ENCODE measurements at regions not wholly inside any gene's neighbourhood (a gene's known extent, or its start where the extent isn't known, plus 50 kb on each side); places are given as distances from the start of the nearest gene placed in this dataset.

DNA sequence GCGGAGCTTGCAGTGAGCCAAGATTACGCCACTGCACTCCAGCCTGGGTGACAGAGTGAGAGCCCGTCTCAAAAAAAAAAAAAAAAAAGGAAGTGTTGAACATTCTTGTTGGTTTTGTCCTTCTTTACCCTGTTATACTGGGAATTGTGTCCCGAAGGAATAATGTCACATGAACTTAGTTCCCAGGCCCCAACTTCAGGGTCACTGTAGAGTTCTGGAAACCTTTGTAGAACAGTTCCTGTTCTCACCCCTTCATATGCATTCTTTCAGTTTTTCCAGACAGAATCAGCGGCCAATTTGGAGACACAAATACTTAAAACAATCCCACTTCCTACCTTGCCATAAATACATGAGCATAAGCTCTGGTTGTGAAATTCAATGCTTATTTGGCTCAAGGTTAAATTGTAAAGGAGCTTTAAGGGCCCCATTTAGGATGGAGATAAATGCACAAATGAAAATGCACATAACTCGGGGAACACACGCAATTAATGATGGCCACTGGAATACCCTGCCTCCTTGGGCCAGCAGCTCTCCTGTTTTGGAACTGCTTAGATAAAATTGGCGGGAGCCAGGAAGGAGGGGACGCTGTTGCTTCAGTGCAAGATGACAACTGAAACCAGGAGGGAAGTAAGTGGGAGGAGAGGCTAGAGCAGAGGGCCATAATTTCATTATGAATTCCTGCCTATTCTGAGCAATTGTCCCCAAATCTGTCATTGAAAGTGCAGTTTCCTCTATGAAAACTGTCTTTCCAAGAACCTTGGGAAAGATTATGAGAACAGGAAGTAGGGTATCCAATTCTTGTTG lies 153.7 kb downstream of the FGF1 start:
- no peaks in the 10 kb centered on the region for H3K4me1 ChIP-seq
- no peak overlapping the region for H3K4me3 ChIP-seq
- H3K27ac ChIP-seq: no peak overlapping the region
- H3K36me3 ChIP-seq: no peaks in the 10 kb centered on the region
- H3K27me3 ChIP-seq (ENCODE audit: low read depth): no peaks in the 10 kb centered on the region
- DNase-seq: no peak
- intact Hi-C loops (cut with DNase I): no loop called here
- no peak for TF ChIP-seq CTCF (IDR thresholded peaks at IDR 0.05)
- peaks cover 9% of the 10 kb centered on the region for H3K9me3 ChIP-seq
- ATAC-seq: no peak

DNA sequence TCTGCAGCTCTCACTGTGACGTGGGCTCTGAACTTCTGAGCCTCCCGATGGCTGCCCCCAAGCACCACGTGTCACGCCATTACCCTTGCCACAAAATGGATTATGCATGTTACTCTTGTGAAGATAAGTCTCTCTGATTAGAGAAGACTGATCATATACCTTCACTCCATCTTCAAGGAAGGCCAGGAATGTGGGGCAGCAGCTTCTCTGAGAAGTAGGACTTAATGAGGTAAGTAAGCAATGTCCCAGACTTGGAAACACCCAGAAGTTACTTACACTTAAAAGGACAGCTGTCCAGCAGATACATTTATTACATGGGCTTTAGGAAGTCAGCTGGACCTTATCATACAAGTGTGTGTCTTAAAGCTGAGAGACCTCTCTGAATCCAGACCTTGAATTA lies 155.0 kb downstream of the FGF1 start:
- Histone ChIP-seq H3K36me3 (no peaks in the 10 kb centered on the region), H3K9me3 (peaks cover 9% of the 10 kb centered on the region), H3K27me3 (ENCODE audit: low read depth) (no peaks in the 10 kb centered on the region), H3K4me1 (no peaks in the 10 kb centered on the region), H3K27ac (no peak overlapping the region), H3K4me3 (no peak overlapping the region)
- TF ChIP-seq CTCF (IDR thresholded peaks at IDR 0.05): no peak
- intact Hi-C loops (cut with DNase I): no loop called here
- DNase-seq (no peak), ATAC-seq (no peak)

DNA sequence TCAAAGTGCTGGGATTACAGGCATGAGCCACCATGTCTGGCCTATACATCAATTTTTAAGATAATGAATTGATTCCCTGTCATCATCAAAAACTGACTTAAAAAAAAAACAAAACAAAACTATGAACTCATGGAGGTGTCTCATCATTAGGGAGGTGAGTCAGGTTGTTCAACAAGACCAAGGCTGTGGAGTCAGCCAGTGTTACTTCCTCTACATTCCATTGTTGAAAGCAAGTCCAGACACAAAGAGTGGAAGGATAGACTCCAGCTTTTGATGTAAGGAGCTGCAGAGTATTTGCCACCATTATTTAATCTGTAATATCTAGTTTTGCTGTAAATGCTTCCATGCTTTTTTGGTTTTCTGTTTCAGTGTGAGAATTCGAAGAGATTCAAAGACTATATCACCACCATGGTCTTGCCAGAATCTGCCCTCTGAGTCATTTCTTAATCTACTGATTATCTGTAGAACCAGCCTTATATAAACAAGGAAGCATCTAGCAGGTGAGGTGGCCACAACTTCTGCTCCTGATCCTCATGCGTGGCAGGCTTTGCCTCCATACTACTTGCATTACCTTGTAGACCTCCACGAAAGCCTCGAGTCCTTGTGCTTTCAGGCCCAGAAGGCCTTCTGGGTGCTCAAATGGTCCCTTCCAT lies 156.1 kb downstream of the FGF1 start:
- no peak for DNase-seq

DNA sequence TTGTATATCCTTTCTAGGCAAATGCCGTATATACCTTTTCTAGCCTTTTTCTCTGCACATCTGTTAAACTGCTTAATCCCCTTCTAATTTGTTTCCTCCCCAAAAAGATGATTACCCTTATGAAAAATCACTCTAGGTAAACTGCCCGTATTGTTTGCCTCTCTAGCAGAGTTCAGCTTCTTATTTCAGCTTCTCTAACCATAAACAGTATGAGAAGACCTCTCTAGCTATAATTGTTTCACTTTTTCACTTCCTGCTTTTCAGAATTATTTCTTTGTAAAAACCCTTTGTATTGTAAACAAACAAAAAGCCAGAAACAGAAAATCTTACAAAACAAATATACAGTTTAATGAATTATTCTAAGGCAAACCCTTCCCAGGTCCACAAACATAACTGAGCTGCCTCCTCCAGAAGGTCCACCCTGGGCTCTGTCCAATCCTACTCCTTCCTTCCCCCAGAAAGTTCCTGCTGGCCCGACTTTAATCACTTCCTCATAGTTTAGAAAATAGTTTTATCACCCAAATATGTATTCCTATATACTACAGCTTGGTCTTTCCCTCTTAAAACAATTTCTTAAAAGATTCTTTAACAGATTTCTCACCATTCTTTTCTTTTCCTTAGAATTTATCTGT lies 158.1 kb downstream of the FGF1 start:
- Histone ChIP-seq H3K9me3 (no peaks in the 10 kb centered on the region), H3K27ac (no peak overlapping the region), H3K27me3 (ENCODE audit: low read depth) (no peaks in the 10 kb centered on the region), H3K4me1 (no peaks in the 10 kb centered on the region), H3K4me3 (no peak overlapping the region), H3K36me3 (no peaks in the 10 kb centered on the region)
- intact Hi-C loops (cut with DNase I): no loop called here
- ATAC-seq (no peak), DNase-seq (no peak)
- no peak for TF ChIP-seq CTCF (IDR thresholded peaks at IDR 0.05)

More for the DNA sequence above, 156.1 kb downstream of the FGF1 start:
- peaks cover 4% of the 10 kb centered on the region for H3K9me3 ChIP-seq
- H3K4me3 ChIP-seq: no peak overlapping the region
- no peaks in the 10 kb centered on the region for H3K36me3 ChIP-seq
- no peak for TF ChIP-seq CTCF (IDR thresholded peaks at IDR 0.05)
- intact Hi-C loops (cut with DNase I): no loop called here
- H3K4me1 ChIP-seq: no peaks in the 10 kb centered on the region
- no peak overlapping the region for H3K27ac ChIP-seq
- ATAC-seq: no peak
- no peaks in the 10 kb centered on the region for H3K27me3 ChIP-seq (ENCODE audit: low read depth)

DNA sequence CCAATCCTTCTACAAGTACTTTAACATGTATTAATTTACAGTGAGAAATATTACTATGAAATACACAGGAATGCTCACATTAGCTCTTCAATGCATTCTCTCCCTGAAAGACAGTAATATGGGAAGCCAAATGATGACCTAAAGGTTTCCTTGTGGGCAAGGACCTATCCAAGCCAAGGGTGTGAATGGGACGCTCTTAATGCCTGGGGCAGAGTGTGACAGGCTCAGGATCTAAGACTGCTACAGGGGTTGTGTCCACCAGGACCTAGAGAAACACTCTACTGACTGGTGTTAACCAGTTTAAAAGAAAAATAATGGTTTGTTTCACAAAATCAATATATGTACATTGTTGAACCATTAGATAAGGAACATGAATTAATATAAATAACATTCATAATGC lies 158.7 kb downstream of the FGF1 start:
- intact Hi-C loops (cut with DNase I): no loop called here
- DNase-seq (no peak), ATAC-seq (no peak)
- no peaks in the 10 kb centered on the region for H3K27me3 ChIP-seq (ENCODE audit: low read depth)
- no peak overlapping the region for H3K4me3 ChIP-seq
- no peak overlapping the region for H3K27ac ChIP-seq
- H3K9me3 ChIP-seq: no peaks in the 10 kb centered on the region
- no peaks in the 10 kb centered on the region for H3K36me3 ChIP-seq
- no peaks in the 10 kb centered on the region for H3K4me1 ChIP-seq
- no peak for TF ChIP-seq CTCF (IDR thresholded peaks at IDR 0.05)
